A549 (cell line): ENCODE measurements at regions not wholly inside any gene's neighbourhood (a gene's known extent, or its start where the extent isn't known, plus 50 kb on each side); places are given as distances from the start of the nearest gene placed in this dataset.

Source experiments
- BHLHE40 ChIP-seq: IDR thresholded peaks from 2 replicates; pipeline ENCODE4 v1.6.1; 2012; ENCODE audit warnings: low read depth, low read length, inconsistent platforms
- CEBPB ChIP-seq, 2 experiments: fragments of >200 bp in 1 of 2; sonication (Bioruptor Twin) in 1 of 2; formaldehyde crosslinking in 1 of 2; IDR thresholded peaks; 2 replicates each; pipeline ENCODE4 v1.6.1; 2012 to 2016
- FOSL2 ChIP-seq, 2 experiments: fragments of 450-650 bp in 1 of 2; fragments of >200 bp in 1 of 2; sonication (Bioruptor Twin) in 1 of 2; formaldehyde crosslinking; IDR thresholded peaks; 2 replicates each; pipeline versions ENCODE4 v1.5.0 to v1.6.1; 2016 to 2020; ENCODE audit warnings: mild to moderate bottlenecking in 1 of 2, moderate library complexity in 1 of 2
- HDAC2 ChIP-seq: fragments of 200-600 bp; sonication (generic); IDR thresholded peaks from 2 replicates; pipeline ENCODE4 v1.6.1; 2016
- HEYL ChIP-seq: fragments of 250-450 bp; sonication (Bioruptor Pico); IDR thresholded peaks from 2 replicates; pipeline ENCODE4 v1.8.0; 2021; ENCODE audit warnings: mild to moderate bottlenecking, moderate library complexity
- JUN ChIP-seq, 2 experiments: fragments of >200 bp; sonication (Bioruptor Twin); formaldehyde crosslinking; IDR thresholded peaks; 2 replicates in 1 of 2; 3 replicates in 1 of 2; pipeline ENCODE4 v1.6.1; 2016 to 2017
- JUNB ChIP-seq: fragments of >200 bp; sonication (Bioruptor Twin); formaldehyde crosslinking; IDR thresholded peaks from 2 replicates; pipeline ENCODE4 v1.6.1; 2016
- MAZ ChIP-seq: fragments of 150-350 bp; IDR thresholded peaks from 2 replicates; pipeline ENCODE4 v1.6.1; 2014; ENCODE audit warnings: antibody characterized with exemption, low read depth, low read length, borderline replicate concordance
- MYC ChIP-seq: IDR thresholded peaks from 2 replicates; pipeline ENCODE4 v1.6.1; 2012; ENCODE audit warnings: mild to moderate bottlenecking, inconsistent platforms, low read length, improper control_type of control experiment, borderline replicate concordance
- NPAS2 ChIP-seq: fragments of 250-450 bp; sonication (Bioruptor Pico); IDR thresholded peaks from 2 replicates; pipeline ENCODE4 v1.8.0; 2022; ENCODE audit warnings: mild to moderate bottlenecking, moderate library complexity, borderline replicate concordance
- POLR2A ChIP-seq: IDR thresholded peaks from 2 replicates; pipeline ENCODE4 v1.6.1; 2012; ENCODE audit warnings: mild to moderate bottlenecking, low read length
- RAD21 ChIP-seq, 2 experiments: fragments of >200 bp in 1 of 2; sonication (Bioruptor Twin) in 1 of 2; formaldehyde crosslinking in 1 of 2; IDR thresholded peaks in 1 of 2; conservative IDR thresholded peaks in 1 of 2; 2 replicates in 1 of 2; 3 replicates in 1 of 2; pipeline ENCODE4 v1.6.1; 2012 to 2018; ENCODE audit warnings: inconsistent platforms in 1 of 2
- TF ChIP-seq, protein P1 (sequence below): fragments of >200 bp; sonication (Bioruptor Twin); formaldehyde crosslinking; IDR thresholded peaks from 3 replicates; pipeline ENCODE4 v1.5.1; 2016
- TF ChIP-seq, protein P2 (sequence below): fragments of 200-600 bp; sonication (generic); IDR thresholded peaks from 2 replicates; pipeline ENCODE4 v1.6.1; 2016; ENCODE audit warnings: antibody characterized with exemption, mild to moderate bottlenecking, moderate library complexity

DNA sequence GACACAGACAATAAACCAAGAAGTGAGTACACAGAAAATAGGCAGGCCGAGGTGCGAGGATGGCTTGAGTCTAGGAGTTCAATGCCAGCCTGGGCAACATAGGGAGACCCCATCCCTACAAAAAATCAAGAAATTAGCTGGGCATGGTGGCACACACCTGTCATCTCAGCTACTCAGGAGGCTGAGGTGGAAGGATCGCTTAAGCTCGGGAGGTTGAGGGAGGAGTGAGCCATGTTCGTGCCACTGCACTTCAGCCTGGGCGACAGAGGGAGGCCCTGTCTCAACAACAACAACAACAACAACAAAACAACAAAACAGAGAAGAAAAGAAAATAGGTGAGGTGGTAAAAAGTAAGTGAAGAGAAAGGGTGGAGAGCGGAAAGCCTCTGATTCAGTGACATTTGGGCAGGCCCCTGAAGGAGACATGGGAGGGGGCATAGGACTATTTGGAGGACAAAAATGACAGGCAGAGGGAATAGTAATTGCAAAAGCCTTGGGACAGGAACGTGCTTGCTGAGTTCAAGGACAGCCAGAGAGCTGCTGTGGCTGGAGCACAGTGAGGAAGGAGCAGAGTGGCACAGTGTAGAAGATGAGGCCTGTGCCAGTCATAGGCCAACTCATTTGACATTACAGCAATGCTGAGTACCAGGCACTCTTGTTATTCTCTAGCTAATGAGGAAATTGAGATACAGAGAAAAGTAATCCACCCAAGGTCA is 160.6 kb downstream of the VEGFA start:
- no peak for TF ChIP-seq CEBPB (IDR thresholded peaks at IDR 0.05)
- TF ChIP-seq JUN (IDR thresholded peaks at IDR 0.05) = no peak
- TF ChIP-seq, protein P1, sequence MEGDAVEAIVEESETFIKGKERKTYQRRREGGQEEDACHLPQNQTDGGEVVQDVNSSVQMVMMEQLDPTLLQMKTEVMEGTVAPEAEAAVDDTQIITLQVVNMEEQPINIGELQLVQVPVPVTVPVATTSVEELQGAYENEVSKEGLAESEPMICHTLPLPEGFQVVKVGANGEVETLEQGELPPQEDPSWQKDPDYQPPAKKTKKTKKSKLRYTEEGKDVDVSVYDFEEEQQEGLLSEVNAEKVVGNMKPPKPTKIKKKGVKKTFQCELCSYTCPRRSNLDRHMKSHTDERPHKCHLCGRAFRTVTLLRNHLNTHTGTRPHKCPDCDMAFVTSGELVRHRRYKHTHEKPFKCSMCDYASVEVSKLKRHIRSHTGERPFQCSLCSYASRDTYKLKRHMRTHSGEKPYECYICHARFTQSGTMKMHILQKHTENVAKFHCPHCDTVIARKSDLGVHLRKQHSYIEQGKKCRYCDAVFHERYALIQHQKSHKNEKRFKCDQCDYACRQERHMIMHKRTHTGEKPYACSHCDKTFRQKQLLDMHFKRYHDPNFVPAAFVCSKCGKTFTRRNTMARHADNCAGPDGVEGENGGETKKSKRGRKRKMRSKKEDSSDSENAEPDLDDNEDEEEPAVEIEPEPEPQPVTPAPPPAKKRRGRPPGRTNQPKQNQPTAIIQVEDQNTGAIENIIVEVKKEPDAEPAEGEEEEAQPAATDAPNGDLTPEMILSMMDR = no peak
- TF ChIP-seq, protein P2, sequence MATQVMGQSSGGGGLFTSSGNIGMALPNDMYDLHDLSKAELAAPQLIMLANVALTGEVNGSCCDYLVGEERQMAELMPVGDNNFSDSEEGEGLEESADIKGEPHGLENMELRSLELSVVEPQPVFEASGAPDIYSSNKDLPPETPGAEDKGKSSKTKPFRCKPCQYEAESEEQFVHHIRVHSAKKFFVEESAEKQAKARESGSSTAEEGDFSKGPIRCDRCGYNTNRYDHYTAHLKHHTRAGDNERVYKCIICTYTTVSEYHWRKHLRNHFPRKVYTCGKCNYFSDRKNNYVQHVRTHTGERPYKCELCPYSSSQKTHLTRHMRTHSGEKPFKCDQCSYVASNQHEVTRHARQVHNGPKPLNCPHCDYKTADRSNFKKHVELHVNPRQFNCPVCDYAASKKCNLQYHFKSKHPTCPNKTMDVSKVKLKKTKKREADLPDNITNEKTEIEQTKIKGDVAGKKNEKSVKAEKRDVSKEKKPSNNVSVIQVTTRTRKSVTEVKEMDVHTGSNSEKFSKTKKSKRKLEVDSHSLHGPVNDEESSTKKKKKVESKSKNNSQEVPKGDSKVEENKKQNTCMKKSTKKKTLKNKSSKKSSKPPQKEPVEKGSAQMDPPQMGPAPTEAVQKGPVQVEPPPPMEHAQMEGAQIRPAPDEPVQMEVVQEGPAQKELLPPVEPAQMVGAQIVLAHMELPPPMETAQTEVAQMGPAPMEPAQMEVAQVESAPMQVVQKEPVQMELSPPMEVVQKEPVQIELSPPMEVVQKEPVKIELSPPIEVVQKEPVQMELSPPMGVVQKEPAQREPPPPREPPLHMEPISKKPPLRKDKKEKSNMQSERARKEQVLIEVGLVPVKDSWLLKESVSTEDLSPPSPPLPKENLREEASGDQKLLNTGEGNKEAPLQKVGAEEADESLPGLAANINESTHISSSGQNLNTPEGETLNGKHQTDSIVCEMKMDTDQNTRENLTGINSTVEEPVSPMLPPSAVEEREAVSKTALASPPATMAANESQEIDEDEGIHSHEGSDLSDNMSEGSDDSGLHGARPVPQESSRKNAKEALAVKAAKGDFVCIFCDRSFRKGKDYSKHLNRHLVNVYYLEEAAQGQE = no peak
- TF ChIP-seq MYC = no peak
- no peak for TF ChIP-seq NPAS2
- no peak for TF ChIP-seq RAD21 (conservative IDR thresholded peaks at IDR 0.05 in 1 of 2, IDR thresholded peaks at IDR 0.05 in 1 of 2)
- TF ChIP-seq FOSL2 (IDR thresholded peaks at IDR 0.05) = no peak
- no peak for TF ChIP-seq FOSL2 (CRISPR knock-in tag; IDR thresholded peaks at IDR 0.05)
- no peak for TF ChIP-seq JUNB
- TF ChIP-seq HEYL = no peak
- no peak for TF ChIP-seq POLR2A
- TF ChIP-seq MAZ = no peak
- TF ChIP-seq BHLHE40 = no peak
- TF ChIP-seq HDAC2 = no peak
